ENCODE measurements at regions not wholly inside any gene's neighbourhood (a gene's known extent, or its start where the extent isn't known, plus 50 kb on each side); places are given as distances from the start of the nearest gene placed in this dataset.

GRCh38 chr15:29208836-29209235 lies 60.8 kb downstream of the NSMCE3 start:
- no peaks in the 10 kb centered on the region for H3K36me3 ChIP-seq (replicated peaks)
- H3K27ac ChIP-seq: no peak overlapping the region
- no peak for DNase-seq
- H3K4me3 ChIP-seq (ENCODE audit: low read depth, low read length): no peak overlapping the region
- TF ChIP-seq CTCF (IDR thresholded peaks at IDR 0.05; ENCODE audit: low read depth, low read length, missing control alignments): no peak
- no peaks in the 10 kb centered on the region for H3K27me3 ChIP-seq (replicated peaks)
- in situ Hi-C loops (cut with HindIII; ENCODE audit: low pct_ligation_motif_present, low sequenced_read_pairs): no loop called here

- TF ChIP-seq CTCF (IDR thresholded peaks at IDR 0.05; ENCODE audit: low read depth, low read length, missing control alignments): no peak
- no peaks in the 10 kb centered on the region for H3K27me3 ChIP-seq (replicated peaks)
- no peak overlapping the region for H3K27ac ChIP-seq
- no peak overlapping the region for H3K4me3 ChIP-seq (ENCODE audit: low read depth, low read length)
- peak; percentile 10 for DNase-seq
- no peaks in the 10 kb centered on the region for H3K36me3 ChIP-seq (replicated peaks)
- in situ Hi-C loops (cut with HindIII; ENCODE audit: low pct_ligation_motif_present, low sequenced_read_pairs): no loop called here
Observed at GRCh38 chr15:29208352-29208751, 61.3 kb downstream of the NSMCE3 start.

- H3K27me3 ChIP-seq (replicated peaks): no peaks in the 10 kb centered on the region
- in situ Hi-C loops (cut with HindIII; ENCODE audit: low pct_ligation_motif_present, low sequenced_read_pairs): no loop called here
- no peak for DNase-seq
- H3K27ac ChIP-seq: no peak overlapping the region
- H3K36me3 ChIP-seq (replicated peaks): no peaks in the 10 kb centered on the region
- no peak overlapping the region for H3K4me3 ChIP-seq (ENCODE audit: low read depth, low read length)
- TF ChIP-seq CTCF (IDR thresholded peaks at IDR 0.05; ENCODE audit: low read depth, low read length, missing control alignments): no peak
Observed at GRCh38 chr15:29207758-29208108, 61.9 kb downstream of the NSMCE3 start.

- H3K27ac ChIP-seq: no peak overlapping the region
- no peaks in the 10 kb centered on the region for H3K27me3 ChIP-seq (replicated peaks)
- DNase-seq: no peak
- in situ Hi-C loops (cut with HindIII; ENCODE audit: low pct_ligation_motif_present, low sequenced_read_pairs): no loop called here
- TF ChIP-seq CTCF (IDR thresholded peaks at IDR 0.05; ENCODE audit: low read depth, low read length, missing control alignments): no peak
- H3K36me3 ChIP-seq (replicated peaks): no peaks in the 10 kb centered on the region
- no peak overlapping the region for H3K4me3 ChIP-seq (ENCODE audit: low read depth, low read length)
Observed at GRCh38 chr15:29207027-29207757, 62.4 kb downstream of the NSMCE3 start.

- H3K27ac ChIP-seq: no peak overlapping the region
- no peaks in the 10 kb centered on the region for H3K27me3 ChIP-seq (replicated peaks)
- H3K36me3 ChIP-seq (replicated peaks): no peaks in the 10 kb centered on the region
- no peak overlapping the region for H3K4me3 ChIP-seq (ENCODE audit: low read depth, low read length)
- TF ChIP-seq CTCF (IDR thresholded peaks at IDR 0.05; ENCODE audit: low read depth, low read length, missing control alignments): no peak
- in situ Hi-C loops (cut with HindIII; ENCODE audit: low pct_ligation_motif_present, low sequenced_read_pairs): no loop called here
- DNase-seq: no peak
Observed at GRCh38 chr15:29205186-29205585, 64.4 kb downstream of the NSMCE3 start.

- Histone ChIP-seq H3K36me3 (replicated peaks) (no peaks in the 10 kb centered on the region), H3K4me3 (ENCODE audit: low read depth, low read length) (no peak overlapping the region), H3K27ac (no peak overlapping the region), H3K27me3 (replicated peaks) (no peaks in the 10 kb centered on the region)
- TF ChIP-seq CTCF (IDR thresholded peaks at IDR 0.05; ENCODE audit: low read depth, low read length, missing control alignments): no peak
- DNase-seq: no peak
- in situ Hi-C loops (cut with HindIII; ENCODE audit: low pct_ligation_motif_present, low sequenced_read_pairs): no loop called here
Observed at GRCh38 chr15:29204369-29204755, 65.3 kb downstream of the NSMCE3 start.

Measured in brain microvascular endothelial cell (primary cell).